ENCODE measurements at regions not wholly inside any gene's neighbourhood (a gene's known extent, or its start where the extent isn't known, plus 50 kb on each side); places are given as distances from the start of the nearest gene placed in this dataset.

GRCh38 chr2:236646871-236647270 is 77.2 kb downstream of the ACKR3 start:
- no peak for TF ChIP-seq CTCF (IDR thresholded peaks at IDR 0.05)
- Mint-ChIP-seq H3K27me3 (ENCODE audit: insufficient read depth) (peaks cover 5% of the 10 kb centered on the region; the same call in 1 of the 2 replicates), H3K4me1 (ENCODE audit: low read depth) (peaks cover 20% of the 10 kb centered on the region), H3K4me3 (no peak overlapping the region), H3K27ac (no peak overlapping the region), H3K36me3 (ENCODE audit: low read depth) (peaks cover 5% of the 10 kb centered on the region), H3K9me3 (peaks cover 15% of the 10 kb centered on the region)
- DNase-seq: no peak

DNA sequence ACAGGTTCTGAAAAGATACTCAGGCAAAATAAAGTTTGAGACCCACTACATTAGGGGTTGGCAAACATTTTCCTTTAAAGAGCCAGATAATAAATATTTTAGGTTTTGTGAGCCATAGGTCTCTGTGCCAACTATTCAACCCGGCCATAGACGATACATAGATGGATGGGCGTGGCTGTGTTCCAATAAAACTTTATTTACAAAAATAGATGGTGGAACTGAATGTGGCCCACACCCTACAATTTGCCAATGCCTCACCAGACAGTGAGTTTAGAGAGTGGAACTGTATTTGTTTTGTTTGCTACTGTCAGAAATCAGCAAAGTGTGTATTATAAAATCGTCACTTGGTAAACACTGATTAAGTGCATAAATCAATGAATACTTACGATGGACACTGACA is 78.0 kb downstream of the ACKR3 start:
- no peak overlapping the region for H3K27ac Mint-ChIP-seq
- H3K4me3 Mint-ChIP-seq: no peak overlapping the region
- H3K9me3 Mint-ChIP-seq: peaks cover 9% of the 10 kb centered on the region; the same call in 1 of the 2 replicates
- TF ChIP-seq CTCF (IDR thresholded peaks at IDR 0.05): no peak
- H3K36me3 Mint-ChIP-seq (ENCODE audit: low read depth): peaks cover 5% of the 10 kb centered on the region; the same call in 1 of the 2 replicates
- H3K4me1 Mint-ChIP-seq (ENCODE audit: low read depth): peaks cover 13% of the 10 kb centered on the region
- peaks cover 5% of the 10 kb centered on the region; the same call in 1 of the 2 replicates for H3K27me3 Mint-ChIP-seq (ENCODE audit: insufficient read depth)
- no peak for DNase-seq

DNA sequence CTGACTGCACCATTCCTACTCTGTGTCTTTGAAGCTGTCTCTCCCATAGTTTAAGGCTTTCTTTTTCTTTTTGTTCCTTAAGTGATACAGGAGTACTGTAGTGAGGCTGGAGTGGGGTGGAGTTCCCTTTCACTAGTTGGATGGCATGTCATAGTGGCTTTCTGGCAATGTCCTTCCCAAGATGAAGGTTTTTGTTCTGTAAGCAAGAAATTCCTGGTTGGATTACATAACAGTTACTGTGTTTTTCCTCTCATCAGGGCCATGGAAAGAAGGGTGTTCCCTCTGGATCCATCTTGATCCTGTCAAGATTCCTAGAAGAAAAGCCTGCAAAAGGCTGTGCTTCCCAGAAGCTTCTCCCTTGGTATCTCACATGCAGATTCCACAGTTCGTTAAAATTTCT is 84.2 kb downstream of the ACKR3 start:
- Mint-ChIP-seq H3K4me1 (ENCODE audit: low read depth) (no peaks in the 10 kb centered on the region; the same call in 1 of the 2 replicates), H3K36me3 (ENCODE audit: low read depth) (peaks cover 4% of the 10 kb centered on the region; the same call in 1 of the 2 replicates), H3K27me3 (ENCODE audit: insufficient read depth) (peaks cover 7% of the 10 kb centered on the region), H3K4me3 (no peak overlapping the region), H3K9me3 (peaks cover 6% of the 10 kb centered on the region; the same call in 1 of the 2 replicates), H3K27ac (no peak overlapping the region)
- no peak for DNase-seq
- TF ChIP-seq CTCF (IDR thresholded peaks at IDR 0.05): no peak

DNA sequence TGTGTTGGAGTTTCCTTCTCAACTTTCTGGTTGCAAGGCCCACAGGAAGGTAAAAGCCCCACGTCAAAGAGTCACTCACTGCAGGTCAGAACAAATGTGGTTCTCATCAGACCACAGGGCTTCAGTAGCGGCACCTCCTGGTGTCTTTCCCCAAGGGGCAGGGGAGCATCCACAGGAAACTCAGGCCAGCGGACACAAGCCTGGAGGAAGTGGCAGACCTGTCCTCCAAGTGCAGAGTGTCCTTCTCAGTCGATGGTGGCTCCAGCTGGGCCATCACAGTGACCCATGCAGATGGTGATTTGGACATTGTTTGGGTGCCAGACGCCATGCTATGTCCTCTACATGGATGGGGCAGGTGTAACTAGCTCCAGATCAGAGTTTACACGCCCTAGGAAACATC is 84.9 kb downstream of the ACKR3 start:
- no peak for DNase-seq
- Mint-ChIP-seq H3K27me3 (ENCODE audit: insufficient read depth) (peaks cover 7% of the 10 kb centered on the region), H3K4me1 (ENCODE audit: low read depth) (no peaks in the 10 kb centered on the region; the same call in 1 of the 2 replicates), H3K36me3 (ENCODE audit: low read depth) (peaks cover 4% of the 10 kb centered on the region; the same call in 1 of the 2 replicates), H3K4me3 (no peak overlapping the region), H3K9me3 (peaks cover 6% of the 10 kb centered on the region; the same call in 1 of the 2 replicates), H3K27ac (no peak overlapping the region)
- TF ChIP-seq CTCF (IDR thresholded peaks at IDR 0.05): no peak

GRCh38 chr2:236656166-236656565 is 86.5 kb downstream of the ACKR3 start:
- peaks cover 5% of the 10 kb centered on the region; the same call in 1 of the 2 replicates for H3K4me1 Mint-ChIP-seq (ENCODE audit: low read depth)
- H3K4me3 Mint-ChIP-seq: no peak overlapping the region
- H3K9me3 Mint-ChIP-seq: peaks cover 6% of the 10 kb centered on the region; the same call in 1 of the 2 replicates
- peaks cover 7% of the 10 kb centered on the region for H3K27me3 Mint-ChIP-seq (ENCODE audit: insufficient read depth)
- no peak for TF ChIP-seq CTCF (IDR thresholded peaks at IDR 0.05)
- peaks cover 4% of the 10 kb centered on the region; the same call in 1 of the 2 replicates for H3K36me3 Mint-ChIP-seq (ENCODE audit: low read depth)
- H3K27ac Mint-ChIP-seq: no peak overlapping the region
- DNase-seq: no peak

Measured in HFFc6 (cell line).